ENCODE measurements at regions not wholly inside any gene's neighbourhood (a gene's known extent, or its start where the extent isn't known, plus 50 kb on each side); places are given as distances from the start of the nearest gene placed in this dataset.

DNA sequence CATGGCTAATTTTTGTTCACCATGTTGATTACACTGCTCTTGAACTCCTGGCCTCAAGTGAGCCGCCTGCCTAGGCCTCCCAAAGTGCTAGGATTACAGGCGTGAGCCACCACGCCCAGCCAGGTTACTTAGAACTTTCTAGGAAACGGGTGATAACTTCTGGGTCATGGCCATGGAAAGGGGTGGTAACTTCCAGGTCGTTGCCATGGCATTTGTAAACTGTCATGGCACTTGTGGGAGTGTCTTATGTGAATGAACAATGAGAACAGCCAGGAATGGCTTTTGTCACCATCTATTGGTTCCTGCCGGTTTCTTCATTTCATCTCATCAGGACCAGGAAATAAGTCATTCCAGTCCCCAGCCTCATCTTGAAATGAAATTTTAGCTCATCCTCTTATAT lies 120.9 kb downstream of the SLC16A9 start:
- Histone ChIP-seq H3K9me3 (ENCODE audit: insufficient read depth, low read depth) (no peaks in the 10 kb centered on the region), H3K4me2 (no peak overlapping the region), H3K36me3 (ENCODE audit: low read depth) (no peaks in the 10 kb centered on the region), H3K4me3 (no peak overlapping the region), H3K4me1 (replicated peaks; ENCODE audit: insufficient read depth) (no peaks in the 10 kb centered on the region), H3K27ac (no peak overlapping the region), H3K9me2 (ENCODE audit: insufficient read depth) (no peaks in the 10 kb centered on the region), H4K20me1 (ENCODE audit: insufficient read depth) (no peaks in the 10 kb centered on the region), H2AFZ (no peak overlapping the region), H3K79me2 (ENCODE audit: low read depth) (no peaks in the 10 kb centered on the region), H3K27me3 (ENCODE audit: insufficient read depth, low read depth) (peaks cover 15% of the 10 kb centered on the region; the same call in 1 of the 2 replicates), H3F3A (ENCODE audit: insufficient read depth, low read depth) (no peaks in the 10 kb centered on the region)
- DNase-seq: no peak
- POLR2A ChIA-PET (ENCODE audit: unreplicated experiment): no interaction called here
- TF ChIP-seq EZH2 (IDR thresholded peaks at IDR 0.05; ENCODE audit: low read depth) (no peak), CTCF (conservative IDR thresholded peaks at IDR 0.05) (no peak)
- CTCF ChIA-PET: no interaction called here
- BruUV-seq (replicated peaks): no TSS peak
- intact Hi-C loops (cut with micrococcal nuclease; ENCODE audit: unreplicated experiment): no loop called here

DNA sequence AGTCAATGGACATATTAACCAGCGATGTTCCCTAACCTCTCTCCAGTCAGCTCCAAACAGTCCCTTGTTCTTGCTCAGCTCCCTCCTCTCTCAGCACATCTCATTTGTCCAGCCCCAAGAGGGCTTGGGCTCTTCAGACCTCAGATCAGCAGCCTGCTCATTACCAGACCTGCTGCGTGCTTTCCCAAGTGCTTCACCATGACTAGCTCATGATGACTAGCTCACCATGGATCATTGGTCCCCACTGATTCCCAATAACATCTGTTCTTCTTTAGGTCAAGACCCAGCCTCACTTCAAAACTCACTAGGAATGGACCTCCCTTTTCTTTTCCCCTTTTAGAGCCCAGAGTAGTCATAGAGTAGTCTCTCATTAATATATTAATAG lies 121.9 kb downstream of the SLC16A9 start:
- Histone ChIP-seq H3K27ac (no peak overlapping the region), H3K79me2 (ENCODE audit: low read depth) (no peaks in the 10 kb centered on the region), H3K9me2 (ENCODE audit: insufficient read depth) (no peaks in the 10 kb centered on the region; the same call in 1 of the 2 replicates), H3F3A (ENCODE audit: insufficient read depth, low read depth) (no peaks in the 10 kb centered on the region), H3K27me3 (ENCODE audit: insufficient read depth, low read depth) (peaks cover 15% of the 10 kb centered on the region; the same call in 1 of the 2 replicates), H2AFZ (no peak overlapping the region), H3K4me2 (no peak overlapping the region), H3K4me3 (no peak overlapping the region), H4K20me1 (ENCODE audit: insufficient read depth) (no peaks in the 10 kb centered on the region), H3K9me3 (ENCODE audit: insufficient read depth, low read depth) (no peaks in the 10 kb centered on the region), H3K4me1 (replicated peaks; ENCODE audit: insufficient read depth) (no peaks in the 10 kb centered on the region), H3K36me3 (ENCODE audit: low read depth) (no peaks in the 10 kb centered on the region)
- intact Hi-C loops (cut with micrococcal nuclease; ENCODE audit: unreplicated experiment): no loop called here
- no TSS peak for BruUV-seq (replicated peaks)
- ChIA-PET CTCF (no interaction called here), POLR2A (ENCODE audit: unreplicated experiment) (no interaction called here)
- no peak for DNase-seq
- TF ChIP-seq EZH2 (IDR thresholded peaks at IDR 0.05; ENCODE audit: low read depth) (no peak), CTCF (conservative IDR thresholded peaks at IDR 0.05) (no peak)

- no peak for TF ChIP-seq EZH2 (IDR thresholded peaks at IDR 0.05; ENCODE audit: low read depth)
- TF ChIP-seq CTCF (conservative IDR thresholded peaks at IDR 0.05): no peak
- no peaks in the 10 kb centered on the region for H3K9me3 ChIP-seq (ENCODE audit: insufficient read depth, low read depth)
- H3K79me2 ChIP-seq (ENCODE audit: low read depth): no peaks in the 10 kb centered on the region
- H3K9me2 ChIP-seq (ENCODE audit: insufficient read depth): no peaks in the 10 kb centered on the region; the same call in 1 of the 2 replicates
- no peak overlapping the region for H3K4me3 ChIP-seq
- no peak overlapping the region for H2AFZ ChIP-seq
- intact Hi-C loops (cut with micrococcal nuclease; ENCODE audit: unreplicated experiment): no loop called here
- ChIA-PET CTCF (no interaction called here), POLR2A (ENCODE audit: unreplicated experiment) (no interaction called here)
- DNase-seq: no peak
- no peaks in the 10 kb centered on the region for H3K36me3 ChIP-seq (ENCODE audit: low read depth)
- BruUV-seq (replicated peaks): no TSS peak
- no peak overlapping the region for H3K4me2 ChIP-seq
- no peaks in the 10 kb centered on the region for H3F3A ChIP-seq (ENCODE audit: insufficient read depth, low read depth)
- H3K27ac ChIP-seq: no peak overlapping the region
- peaks cover 15% of the 10 kb centered on the region; the same call in 1 of the 2 replicates for H3K27me3 ChIP-seq (ENCODE audit: insufficient read depth, low read depth)
- H4K20me1 ChIP-seq (ENCODE audit: insufficient read depth): no peaks in the 10 kb centered on the region
- no peaks in the 10 kb centered on the region for H3K4me1 ChIP-seq (replicated peaks; ENCODE audit: insufficient read depth)
Measured at GRCh38 chr10:59587083-59587755, 122.4 kb downstream of the SLC16A9 start.
